ENCODE measurements at regions not wholly inside any gene's neighbourhood (a gene's known extent, or its start where the extent isn't known, plus 50 kb on each side); places are given as distances from the start of the nearest gene placed in this dataset.
"Not testable (repeated sequence)": the region's sequence is repeated elsewhere in the genome, so short reads cannot be mapped to it uniquely, and the experiment has no call there.

GRCh38 chr4:117014236-117014635 lies 71.1 kb downstream of the TRAM1L1 start:
- no peak for DNase-seq (ENCODE audit: low spot score)

- DNase-seq (ENCODE audit: low spot score): no peak
Measured at GRCh38 chr4:117010671-117011070, 74.7 kb downstream of the TRAM1L1 start.

GRCh38 chr4:117001077-117001476 lies 84.3 kb downstream of the TRAM1L1 start:
- no peak for DNase-seq (ENCODE audit: low spot score)

GRCh38 chr4:116982656-116983055 lies 102.7 kb downstream of the TRAM1L1 start:
- no peak for DNase-seq (ENCODE audit: low spot score)

GRCh38 chr4:116980436-116980835 lies 104.9 kb downstream of the TRAM1L1 start:
- DNase-seq (ENCODE audit: low spot score): not testable (repeated sequence)

- no peak for DNase-seq (ENCODE audit: low spot score)
Measured at GRCh38 chr4:116959045-116959444, 126.3 kb downstream of the TRAM1L1 start.

GRCh38 chr4:116953947-116954346 lies 131.4 kb downstream of the TRAM1L1 start:
- no peak for DNase-seq (ENCODE audit: low spot score)

- DNase-seq (ENCODE audit: low spot score): no peak
Measured at GRCh38 chr4:116952530-116953136, 132.7 kb downstream of the TRAM1L1 start.

- no peak for DNase-seq (ENCODE audit: low spot score)
Measured at GRCh38 chr4:116949856-116950255, 135.5 kb downstream of the TRAM1L1 start.

GRCh38 chr4:116942315-116942714 lies 143.1 kb downstream of the TRAM1L1 start:
- no peak for DNase-seq (ENCODE audit: low spot score)

GRCh38 chr4:116930329-116930728 lies 155.0 kb downstream of the TRAM1L1 start:
- DNase-seq (ENCODE audit: low spot score): no peak

GRCh38 chr4:116926631-116927295 lies 158.6 kb downstream of the TRAM1L1 start:
- DNase-seq (ENCODE audit: low spot score): no peak

- DNase-seq (ENCODE audit: low spot score): no peak
Measured at GRCh38 chr4:116925900-116926457, 159.4 kb downstream of the TRAM1L1 start.

- DNase-seq (ENCODE audit: low spot score): no peak
Measured at GRCh38 chr4:116923389-116923788, 162.0 kb downstream of the TRAM1L1 start.

- DNase-seq (ENCODE audit: low spot score): no peak
Measured at GRCh38 chr4:116913451-116913850, 171.9 kb downstream of the TRAM1L1 start.

GRCh38 chr4:116906758-116907157 lies 178.6 kb downstream of the TRAM1L1 start:
- DNase-seq (ENCODE audit: low spot score): no peak

GRCh38 chr4:116899561-116899960 lies 185.8 kb downstream of the TRAM1L1 start:
- no peak for DNase-seq (ENCODE audit: low spot score)

- DNase-seq (ENCODE audit: low spot score): no peak
Measured at GRCh38 chr4:116885579-116885978, 199.8 kb downstream of the TRAM1L1 start.

GRCh38 chr4:116882503-116882902 lies 202.9 kb downstream of the TRAM1L1 start:
- no peak for DNase-seq (ENCODE audit: low spot score)

GRCh38 chr4:116881077-116881476 lies 204.3 kb downstream of the TRAM1L1 start:
- no peak for DNase-seq (ENCODE audit: low spot score)

- no peak for DNase-seq (ENCODE audit: low spot score)
Measured at GRCh38 chr4:116880625-116881024, 204.8 kb downstream of the TRAM1L1 start.

- peak; percentile 3 for DNase-seq (ENCODE audit: low spot score)
Measured at GRCh38 chr4:116878280-116878679, 207.1 kb downstream of the TRAM1L1 start.

- DNase-seq (ENCODE audit: low spot score): no peak
Measured at GRCh38 chr4:116877069-116877468, 208.3 kb downstream of the TRAM1L1 start.
